ENCODE measurements at regions not wholly inside any gene's neighbourhood (a gene's known extent, or its start where the extent isn't known, plus 50 kb on each side); places are given as distances from the start of the nearest gene placed in this dataset.

GRCh38 chr14:56730538-56731145 lies 79.6 kb downstream of the OTX2 start:
- Histone ChIP-seq H3K4me1 (replicated peaks in 1 of 2; ENCODE audit: control insufficient read depth in 2 of 2, insufficient read depth in 2 of 2, low read length in 2 of 2) (no peaks in the 10 kb centered on the region), H3K4me3 (no peak overlapping the region), H4K20me1 (replicated peaks; ENCODE audit: control insufficient read depth, insufficient read depth, low read length) (no peaks in the 10 kb centered on the region), H3K9me1 (ENCODE audit: control insufficient read depth, insufficient read depth, low read length) (no peaks in the 10 kb centered on the region), H3K27ac (ENCODE audit: extremely low read depth, low read depth, low read length) (no peak overlapping the region), H3K9ac (ENCODE audit: insufficient read depth in 1 of 2, low read depth in 2 of 2, low read length in 2 of 2) (no peak overlapping the region), H3K4me2 (ENCODE audit: insufficient read depth, low read length) (no peak overlapping the region), H3K9me3 (replicated peaks; ENCODE audit: control insufficient read depth, insufficient read depth, low read depth, low read length) (no peaks in the 10 kb centered on the region), H3K36me3 (ENCODE audit: control insufficient read depth, insufficient read depth, low read length) (no peaks in the 10 kb centered on the region), H3K27me3 (ENCODE audit: control insufficient read depth in 2 of 2, insufficient read depth in 2 of 2, low read length in 2 of 2) (peaks cover 0 to 22% of the 10 kb centered on the region in 2 experiments; a peak in 3 of 5 replicates), H3K79me2 (ENCODE audit: control insufficient read depth, insufficient read depth, low read length) (no peaks in the 10 kb centered on the region), H2AFZ (ENCODE audit: low read depth, low read length) (no peak overlapping the region)
- intact Hi-C loops (cut with micrococcal nuclease) (no loop called here), in situ Hi-C loops (cut with MboI) (no loop called here)
- DNase-seq (ENCODE audit: extremely low read depth in 1 of 4, low spot score in 3 of 4) = no peak
- CTCF ChIA-PET (ENCODE audit: low intra/inter-chr PET ratio) = no interaction called here
- TF ChIP-seq ZNF507 (tag; conservative IDR thresholded peaks at IDR 0.05) = no peak
- no peak for TF ChIP-seq ZKSCAN8 (CRISPR knock-in tag; IDR thresholded peaks at IDR 0.05)
- no peak for TF ChIP-seq MECOM (CRISPR knock-in tag; IDR thresholded peaks at IDR 0.05)
- TF ChIP-seq L3MBTL2 (IDR thresholded peaks at IDR 0.05) = no peak
- TF ChIP-seq CBX1 (IDR thresholded peaks at IDR 0.05; ENCODE audit: low read depth) = no peak
- FAIRE-seq = no peak
- WGBS (ENCODE audit: insufficient coverage, low coverage, missing lambda C conversion rate) = 6% methylated on average over 14 of the region's 17 CpGs
- no TSS peak for BruUV-seq (replicated peaks)
- ATAC-seq = no peak
- POLR2A ChIA-PET = interaction anchor here (1.5 kb wide), 1 partner anchor 17 kb away, joined by 3 read pairs; no protein-coding TSS in a partner anchor

DNA sequence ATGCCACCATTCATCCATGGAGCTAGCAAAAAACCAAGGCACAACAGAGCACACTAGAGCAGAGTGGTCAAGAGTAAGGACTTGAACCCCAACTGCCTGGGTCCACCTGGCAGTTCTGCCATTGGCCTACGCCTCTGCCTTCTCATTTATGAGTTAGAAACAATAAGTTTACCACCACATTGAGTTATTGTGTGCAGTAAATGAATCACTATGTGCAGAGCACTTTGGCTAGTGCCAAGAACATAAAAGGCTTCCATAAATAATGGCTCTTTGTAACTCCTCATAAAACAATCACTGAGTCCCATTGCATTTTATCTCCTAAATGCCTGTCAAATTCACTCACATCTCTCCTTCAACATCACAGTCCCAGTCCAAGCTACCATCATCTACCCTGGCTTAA lies 86.3 kb downstream of the OTX2 start:
- no peak for ATAC-seq
- POLR2A ChIA-PET = no interaction called here
- no peaks in the 10 kb centered on the region for H3K9me3 ChIP-seq (replicated peaks; ENCODE audit: control insufficient read depth, insufficient read depth, low read depth, low read length)
- no peak for TF ChIP-seq BACH1 (tag; IDR thresholded peaks at IDR 0.05)
- no peak for TF ChIP-seq TCFL5 (CRISPR knock-in tag; conservative IDR thresholded peaks at IDR 0.05)
- TF ChIP-seq, protein P1, sequence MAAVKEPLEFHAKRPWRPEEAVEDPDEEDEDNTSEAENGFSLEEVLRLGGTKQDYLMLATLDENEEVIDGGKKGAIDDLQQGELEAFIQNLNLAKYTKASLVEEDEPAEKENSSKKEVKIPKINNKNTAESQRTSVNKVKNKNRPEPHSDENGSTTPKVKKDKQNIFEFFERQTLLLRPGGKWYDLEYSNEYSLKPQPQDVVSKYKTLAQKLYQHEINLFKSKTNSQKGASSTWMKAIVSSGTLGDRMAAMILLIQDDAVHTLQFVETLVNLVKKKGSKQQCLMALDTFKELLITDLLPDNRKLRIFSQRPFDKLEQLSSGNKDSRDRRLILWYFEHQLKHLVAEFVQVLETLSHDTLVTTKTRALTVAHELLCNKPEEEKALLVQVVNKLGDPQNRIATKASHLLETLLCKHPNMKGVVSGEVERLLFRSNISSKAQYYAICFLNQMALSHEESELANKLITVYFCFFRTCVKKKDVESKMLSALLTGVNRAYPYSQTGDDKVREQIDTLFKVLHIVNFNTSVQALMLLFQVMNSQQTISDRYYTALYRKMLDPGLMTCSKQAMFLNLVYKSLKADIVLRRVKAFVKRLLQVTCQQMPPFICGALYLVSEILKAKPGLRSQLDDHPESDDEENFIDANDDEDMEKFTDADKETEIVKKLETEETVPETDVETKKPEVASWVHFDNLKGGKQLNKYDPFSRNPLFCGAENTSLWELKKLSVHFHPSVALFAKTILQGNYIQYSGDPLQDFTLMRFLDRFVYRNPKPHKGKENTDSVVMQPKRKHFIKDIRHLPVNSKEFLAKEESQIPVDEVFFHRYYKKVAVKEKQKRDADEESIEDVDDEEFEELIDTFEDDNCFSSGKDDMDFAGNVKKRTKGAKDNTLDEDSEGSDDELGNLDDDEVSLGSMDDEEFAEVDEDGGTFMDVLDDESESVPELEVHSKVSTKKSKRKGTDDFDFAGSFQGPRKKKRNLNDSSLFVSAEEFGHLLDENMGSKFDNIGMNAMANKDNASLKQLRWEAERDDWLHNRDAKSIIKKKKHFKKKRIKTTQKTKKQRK (IDR thresholded peaks at IDR 0.05; ENCODE audit: borderline replicate concordance, low read depth, low read length) = no peak
- no peak for TF ChIP-seq CHD1 (IDR thresholded peaks at IDR 0.05; ENCODE audit: low read length)
- TF ChIP-seq HSF4 (CRISPR knock-in tag; IDR thresholded peaks at IDR 0.05; ENCODE audit: borderline replicate concordance) = no peak
- TF ChIP-seq ZNF583 (CRISPR knock-in tag; IDR thresholded peaks at IDR 0.05) = no peak
- TF ChIP-seq HEY1 (CRISPR knock-in tag; IDR thresholded peaks at IDR 0.05; ENCODE audit: borderline replicate concordance) = no peak
- TF ChIP-seq, protein P2, sequence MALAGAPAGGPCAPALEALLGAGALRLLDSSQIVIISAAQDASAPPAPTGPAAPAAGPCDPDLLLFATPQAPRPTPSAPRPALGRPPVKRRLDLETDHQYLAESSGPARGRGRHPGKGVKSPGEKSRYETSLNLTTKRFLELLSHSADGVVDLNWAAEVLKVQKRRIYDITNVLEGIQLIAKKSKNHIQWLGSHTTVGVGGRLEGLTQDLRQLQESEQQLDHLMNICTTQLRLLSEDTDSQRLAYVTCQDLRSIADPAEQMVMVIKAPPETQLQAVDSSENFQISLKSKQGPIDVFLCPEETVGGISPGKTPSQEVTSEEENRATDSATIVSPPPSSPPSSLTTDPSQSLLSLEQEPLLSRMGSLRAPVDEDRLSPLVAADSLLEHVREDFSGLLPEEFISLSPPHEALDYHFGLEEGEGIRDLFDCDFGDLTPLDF (CRISPR knock-in tag; IDR thresholded peaks at IDR 0.05) = no peak

More for the DNA sequence above, 86.3 kb downstream of the OTX2 start:
- Histone ChIP-seq H3K4me3 (no peak overlapping the region), H3K36me3 (ENCODE audit: control insufficient read depth, insufficient read depth, low read length) (no peaks in the 10 kb centered on the region), H3K27ac (ENCODE audit: extremely low read depth, low read depth, low read length) (no peak overlapping the region), H3K27me3 (ENCODE audit: control insufficient read depth in 2 of 2, insufficient read depth in 2 of 2, low read length in 2 of 2) (peaks cover 0 to 1% of the 10 kb centered on the region in 2 experiments; a peak in 3 of 5 replicates), H2AFZ (ENCODE audit: low read depth, low read length) (no peak overlapping the region), H3K79me2 (ENCODE audit: control insufficient read depth, insufficient read depth, low read length) (no peaks in the 10 kb centered on the region), H3K9me1 (ENCODE audit: control insufficient read depth, insufficient read depth, low read length) (no peaks in the 10 kb centered on the region), H3K4me2 (ENCODE audit: insufficient read depth, low read length) (no peak overlapping the region), H3K9ac (ENCODE audit: insufficient read depth in 1 of 2, low read depth in 2 of 2, low read length in 2 of 2) (no peak overlapping the region), H3K4me1 (replicated peaks in 1 of 2; ENCODE audit: control insufficient read depth in 2 of 2, insufficient read depth in 2 of 2, low read length in 2 of 2) (no peaks in the 10 kb centered on the region), H4K20me1 (replicated peaks; ENCODE audit: control insufficient read depth, insufficient read depth, low read length) (no peaks in the 10 kb centered on the region)
- intact Hi-C loops (cut with micrococcal nuclease) = no loop called here
- in situ Hi-C loops (cut with MboI) = no loop called here
- no peak for DNase-seq (ENCODE audit: extremely low read depth in 1 of 4, low spot score in 3 of 4)
- WGBS (ENCODE audit: insufficient coverage, low coverage, missing lambda C conversion rate) = 0% methylated on average over 1 of the region's 1 CpG
- BruUV-seq (replicated peaks) = no TSS peak
- CTCF ChIA-PET (ENCODE audit: low intra/inter-chr PET ratio) = interaction anchor here (0.6 kb wide), 1 partner anchor 592 kb away, joined by 4 read pairs; no protein-coding TSS in a partner anchor
- no peak for FAIRE-seq

Data from K562 (cell line).